ENCODE measurements at regions not wholly inside any gene's neighbourhood (a gene's known extent, or its start where the extent isn't known, plus 50 kb on each side); places are given as distances from the start of the nearest gene placed in this dataset.
A peak's percentile ranks its signal among the peaks of the same experiment; 100 is the strongest.

GRCh38 chr6:156281266-156281665, 495.9 kb upstream of the ARID1B start:
- Mint-ChIP-seq H3K36me3 (ENCODE audit: low read depth) (peaks cover 5% of the 10 kb centered on the region), H3K27me3 (ENCODE audit: low read depth) (no peaks in the 10 kb centered on the region), H3K4me1 (peaks cover 54% of the 10 kb centered on the region), H3K27ac (peak overlapping the region; percentile 86 to 98 (median 96)), H3K9me3 (peaks cover 11% of the 10 kb centered on the region), H3K4me3 (no peak overlapping the region)
- no peak for TF ChIP-seq CTCF (IDR thresholded peaks at IDR 0.05; ENCODE audit: unreplicated experiment in 3 of 3)

GRCh38 chr6:156280065-156280464, 497.1 kb upstream of the ARID1B start:
- H3K36me3 Mint-ChIP-seq (ENCODE audit: low read depth): peaks cover 5% of the 10 kb centered on the region
- TF ChIP-seq CTCF (IDR thresholded peaks at IDR 0.05; ENCODE audit: unreplicated experiment in 3 of 3): no peak
- peaks cover 11% of the 10 kb centered on the region for H3K9me3 Mint-ChIP-seq
- no peaks in the 10 kb centered on the region for H3K27me3 Mint-ChIP-seq (ENCODE audit: low read depth)
- H3K4me3 Mint-ChIP-seq: peak overlapping the region in 1 of 3 experiments; percentile 23
- peak overlapping the region; percentile 86 to 98 (median 96) for H3K27ac Mint-ChIP-seq
- H3K4me1 Mint-ChIP-seq: peaks cover 47% of the 10 kb centered on the region

- peaks cover 5% of the 10 kb centered on the region for H3K36me3 Mint-ChIP-seq (ENCODE audit: low read depth)
- no peak for TF ChIP-seq CTCF (IDR thresholded peaks at IDR 0.05; ENCODE audit: unreplicated experiment in 3 of 3)
- H3K4me3 Mint-ChIP-seq: peak overlapping the region in 1 of 3 experiments; percentile 65
- H3K4me1 Mint-ChIP-seq: peaks cover 43% of the 10 kb centered on the region
- peak overlapping the region; percentile 86 to 98 (median 96) for H3K27ac Mint-ChIP-seq
- no peaks in the 10 kb centered on the region for H3K27me3 Mint-ChIP-seq (ENCODE audit: low read depth)
- peaks cover 14% of the 10 kb centered on the region for H3K9me3 Mint-ChIP-seq
These were observed 497.8 kb upstream of the ARID1B start for GRCh38 chr6:156279261-156279969.

GRCh38 chr6:156273065-156273711, 504.0 kb upstream of the ARID1B start:
- no peaks in the 10 kb centered on the region for H3K27me3 Mint-ChIP-seq (ENCODE audit: low read depth)
- peaks cover 20% of the 10 kb centered on the region for H3K9me3 Mint-ChIP-seq
- peaks cover 5% of the 10 kb centered on the region for H3K4me1 Mint-ChIP-seq
- no peak overlapping the region for H3K4me3 Mint-ChIP-seq
- peaks cover 5% of the 10 kb centered on the region for H3K36me3 Mint-ChIP-seq (ENCODE audit: low read depth)
- no peak overlapping the region for H3K27ac Mint-ChIP-seq
- TF ChIP-seq CTCF (IDR thresholded peaks at IDR 0.05; ENCODE audit: unreplicated experiment in 3 of 3): no peak

GRCh38 chr6:156269751-156270369, 507.3 kb upstream of the ARID1B start:
- H3K36me3 Mint-ChIP-seq (ENCODE audit: low read depth): no peaks in the 10 kb centered on the region
- peaks cover 6% of the 10 kb centered on the region for H3K27me3 Mint-ChIP-seq (ENCODE audit: low read depth)
- H3K9me3 Mint-ChIP-seq: peaks cover 12% of the 10 kb centered on the region
- TF ChIP-seq CTCF (IDR thresholded peaks at IDR 0.05; ENCODE audit: unreplicated experiment in 3 of 3): no peak
- H3K4me3 Mint-ChIP-seq: no peak overlapping the region
- no peak overlapping the region for H3K27ac Mint-ChIP-seq
- H3K4me1 Mint-ChIP-seq: no peaks in the 10 kb centered on the region
